Activated naive CD8-positive, alpha-beta T cell treated with anti-CD3 and anti-CD28 coated beads, Interleukin-2, amount 50 U/mL, for 16 hours (primary cell): ENCODE measurements at regions not wholly inside any gene's neighbourhood (a gene's known extent, or its start where the extent isn't known, plus 50 kb on each side); places are given as distances from the start of the nearest gene placed in this dataset.
"Not testable (repeated sequence)": the region's sequence is repeated elsewhere in the genome, so short reads cannot be mapped to it uniquely, and the experiment has no call there.

Source experiments
- DNase-seq: peaks from one replicate; pipeline ENCODE4 v3.0.0-alpha.2; 2020; ENCODE audit warnings: low read depth, low spot score

- no peak for DNase-seq
Measured at GRCh38 chr4:81375745-81376144, 96.0 kb downstream of the RASGEF1B start.

GRCh38 chr4:81369886-81370285 lies 101.8 kb downstream of the RASGEF1B start:
- DNase-seq: no peak

DNA sequence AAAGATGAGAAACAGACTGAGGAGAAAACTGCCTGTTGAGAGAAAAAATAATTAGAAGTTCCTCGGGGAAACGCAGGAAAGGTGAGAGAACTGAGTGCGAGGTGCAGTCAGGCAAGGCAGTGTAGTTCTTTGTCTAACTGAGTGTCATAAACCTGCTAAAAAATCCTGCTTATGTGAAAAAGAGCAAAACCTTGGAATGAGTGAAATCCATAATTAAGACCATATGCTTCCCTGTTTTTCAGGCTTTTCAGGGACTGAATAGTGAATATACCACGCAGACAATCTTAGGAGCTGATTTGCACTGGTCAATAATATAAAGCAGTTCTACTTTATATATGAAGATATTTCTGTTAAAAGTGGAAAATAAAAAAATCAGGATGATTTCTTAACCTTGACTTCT lies 104.9 kb downstream of the RASGEF1B start:
- DNase-seq: no peak

DNA sequence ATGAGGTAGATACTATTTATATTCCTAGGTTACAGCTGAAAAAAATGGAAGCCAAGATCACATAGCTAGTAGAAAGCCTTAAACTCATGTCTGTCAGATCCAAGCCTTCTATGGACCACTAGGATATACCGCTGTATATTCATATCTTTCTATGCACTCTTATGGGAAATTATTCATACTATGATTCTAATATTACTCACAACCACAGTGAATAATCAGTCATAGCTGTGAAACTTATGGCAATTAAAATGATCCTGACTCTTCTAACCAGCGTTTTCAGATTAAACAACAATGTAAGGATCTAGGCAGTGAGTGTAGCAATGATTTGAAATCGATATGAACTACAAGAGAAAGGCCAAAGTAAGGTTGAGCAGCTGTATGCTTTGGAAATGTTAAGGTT lies 111.0 kb downstream of the RASGEF1B start:
- no peak for DNase-seq

GRCh38 chr4:81359207-81359606 lies 112.5 kb downstream of the RASGEF1B start:
- no peak for DNase-seq

DNA sequence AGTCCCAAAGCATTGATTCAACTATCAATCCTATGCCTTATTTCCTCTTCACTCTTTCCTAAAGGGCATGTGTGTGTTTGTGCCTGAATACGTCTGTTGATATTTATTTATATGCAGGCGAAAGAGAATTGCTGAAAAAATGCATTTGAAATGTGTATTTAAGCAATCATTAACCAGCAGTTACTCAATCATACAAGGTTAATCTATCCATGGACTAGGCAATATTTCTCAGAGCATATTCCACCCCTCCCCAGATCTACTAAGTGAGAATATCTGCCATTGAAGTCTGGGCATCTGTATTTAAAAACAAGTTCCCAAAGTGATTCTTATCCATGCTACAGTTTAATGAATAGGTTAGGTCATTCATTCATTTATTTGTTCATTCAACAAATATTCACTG lies 113.6 kb downstream of the RASGEF1B start:
- no peak for DNase-seq

- no peak for DNase-seq
Measured at GRCh38 chr4:81356621-81357020, 115.1 kb downstream of the RASGEF1B start.

DNA sequence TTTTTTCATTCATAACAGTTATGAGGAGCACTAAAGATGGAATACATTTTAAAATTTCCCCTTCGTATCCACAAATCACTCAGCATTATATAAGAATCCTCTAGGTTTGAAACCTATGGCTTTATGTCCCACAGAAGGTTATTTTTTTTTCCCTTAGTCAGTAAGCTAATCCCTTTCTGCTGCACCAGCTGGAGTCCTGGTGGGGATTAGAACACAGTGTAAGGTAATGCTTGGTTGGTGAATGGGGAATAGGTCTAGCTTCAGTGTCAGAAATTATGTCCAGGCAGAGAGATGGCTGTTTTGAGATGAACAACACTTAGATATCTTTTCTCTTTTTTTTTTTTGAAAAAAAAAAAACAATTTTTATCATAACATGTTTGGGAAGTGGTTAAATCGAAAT lies 116.6 kb downstream of the RASGEF1B start:
- no peak for DNase-seq

- no peak for DNase-seq
Measured at GRCh38 chr4:81353861-81354260, 117.8 kb downstream of the RASGEF1B start.

GRCh38 chr4:81352446-81352835 lies 119.3 kb downstream of the RASGEF1B start:
- no peak for DNase-seq

DNA sequence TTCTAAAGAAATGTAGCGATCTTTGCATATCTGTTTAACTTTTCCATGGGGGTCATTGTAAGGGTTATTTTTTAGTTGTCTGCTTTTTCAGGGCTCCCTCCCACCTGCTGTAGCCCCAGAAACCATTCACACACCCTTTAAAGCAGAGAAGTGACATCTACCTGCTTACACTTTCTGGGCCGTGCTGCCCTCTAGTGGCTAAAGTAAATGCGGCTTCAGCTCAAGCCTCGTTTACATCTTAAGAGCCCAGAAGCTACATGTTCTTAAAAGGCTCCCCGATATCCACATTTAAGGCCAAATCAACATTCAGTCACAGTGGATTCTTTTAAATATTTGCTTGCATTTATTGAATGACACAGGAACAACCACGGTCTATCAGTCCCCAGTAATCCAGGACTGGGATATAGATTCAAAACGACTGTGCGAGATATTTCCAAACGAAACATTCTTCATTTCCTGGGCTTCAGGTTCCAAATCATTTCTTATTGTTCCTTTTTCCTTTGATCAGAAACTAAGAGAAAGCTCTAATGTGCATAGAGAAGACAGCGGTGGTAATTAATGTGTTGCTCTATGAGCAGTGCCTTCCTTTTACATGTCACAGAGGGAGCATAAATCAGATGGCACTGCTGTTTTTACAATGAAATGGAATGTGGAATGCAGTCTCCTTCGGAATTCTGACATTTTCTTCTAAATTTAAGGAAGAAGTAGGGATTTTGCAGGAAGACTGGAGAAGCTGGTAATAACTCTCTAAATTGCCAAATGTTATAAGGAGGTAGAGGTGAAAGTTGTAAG lies 119.9 kb downstream of the RASGEF1B start:
- DNase-seq: peak; percentile 19

GRCh38 chr4:81350040-81350439 lies 121.7 kb downstream of the RASGEF1B start:
- DNase-seq: no peak

DNA sequence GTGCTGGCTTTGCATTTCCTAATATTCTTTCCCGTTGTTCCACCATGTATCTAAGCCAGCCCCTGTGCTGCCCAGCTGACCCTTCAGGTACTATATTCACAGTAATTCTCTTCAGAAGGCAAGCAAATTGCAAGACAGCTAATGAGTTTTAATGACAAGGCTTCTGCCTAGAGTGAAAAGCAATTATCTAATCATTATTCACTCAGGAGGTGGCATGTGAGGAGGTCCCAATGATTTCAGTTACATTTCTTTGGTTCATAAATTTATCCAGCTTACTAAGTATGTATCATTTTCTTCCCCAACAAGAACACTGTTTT lies 123.0 kb downstream of the RASGEF1B start:
- DNase-seq: no peak

GRCh38 chr4:81348086-81348777 lies 123.5 kb downstream of the RASGEF1B start:
- DNase-seq: no peak

- no peak for DNase-seq
Measured at GRCh38 chr4:81346719-81347118, 125.0 kb downstream of the RASGEF1B start.

- DNase-seq: no peak
Measured at GRCh38 chr4:81343536-81343935, 128.2 kb downstream of the RASGEF1B start.

DNA sequence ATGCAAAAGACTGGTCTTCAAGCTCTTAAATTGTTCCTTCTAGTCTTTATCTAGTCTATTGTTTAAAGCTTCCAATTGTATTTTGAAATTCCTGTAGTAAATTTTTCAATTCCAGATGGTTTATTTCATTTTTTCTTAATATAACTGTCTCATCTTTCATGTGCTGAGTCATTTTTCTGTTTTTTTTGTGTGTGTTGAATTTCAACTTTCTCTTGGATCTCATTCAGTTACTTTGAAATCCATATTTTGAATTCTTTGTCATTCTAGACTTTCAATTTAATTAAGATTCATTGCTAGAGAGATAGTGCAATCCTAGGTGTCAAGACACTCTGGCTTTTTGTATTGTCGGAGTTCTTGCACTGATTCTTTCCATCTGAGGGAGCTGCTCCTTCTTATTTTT lies 128.0 kb upstream of the PRKG2 start:
- DNase-seq: no peak

- DNase-seq: no peak
Measured at GRCh38 chr4:81337211-81337610, 122.2 kb upstream of the PRKG2 start.

DNA sequence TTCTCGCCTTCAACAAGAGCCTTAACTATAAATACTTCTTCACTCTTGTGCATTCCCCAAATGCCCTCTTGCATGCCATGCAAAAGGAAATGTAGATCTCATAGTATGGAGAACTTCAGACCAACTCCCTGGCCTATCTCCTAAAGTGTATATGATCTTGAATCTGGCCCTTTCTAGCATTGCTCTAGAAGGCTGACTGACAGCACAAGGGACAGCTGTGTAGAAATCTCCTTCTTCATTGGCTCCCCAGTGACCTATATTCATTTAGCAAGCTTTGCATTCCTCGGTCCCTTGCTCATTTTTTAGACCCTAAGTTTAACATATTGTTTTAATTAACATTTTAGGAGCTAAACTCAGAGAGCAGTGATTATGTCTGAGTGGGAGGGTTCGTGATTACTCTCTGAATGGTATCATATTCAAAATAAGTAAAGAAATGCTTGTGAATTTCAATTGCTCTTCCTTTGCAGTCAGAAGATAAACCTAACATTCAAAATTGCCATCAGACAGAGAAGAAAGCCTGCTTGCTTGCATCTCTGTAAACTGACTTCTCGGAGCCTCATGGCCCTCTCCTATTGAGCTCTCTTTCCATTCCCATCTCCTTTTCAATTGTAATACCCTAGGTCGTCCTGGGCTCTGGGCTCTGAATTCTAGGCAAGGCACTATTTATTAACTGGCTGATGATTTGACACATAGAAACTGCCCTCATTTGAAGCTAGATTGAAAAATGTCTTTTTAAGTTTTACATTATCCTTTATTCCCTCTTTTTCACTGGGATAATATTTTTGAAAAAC lies 120.3 kb upstream of the PRKG2 start:
- DNase-seq: no peak

DNA sequence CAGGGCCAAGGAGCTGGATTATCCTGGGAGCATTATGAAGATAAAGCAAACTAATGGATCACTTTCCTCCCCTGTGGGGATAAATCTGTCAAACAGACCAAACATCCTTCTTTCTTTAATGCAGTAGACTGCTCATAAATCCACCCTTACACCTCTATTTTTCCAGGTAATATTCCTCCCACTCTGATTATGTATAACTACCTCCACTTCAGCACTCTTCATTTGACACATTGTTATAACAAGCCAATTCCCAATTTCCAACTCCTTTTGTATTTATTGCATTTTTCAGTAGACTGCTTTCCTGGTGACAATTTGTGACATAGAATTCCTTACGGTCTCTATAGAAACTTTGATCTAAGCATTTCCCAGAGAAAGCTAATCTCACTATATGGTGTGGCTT lies 115.0 kb upstream of the PRKG2 start:
- DNase-seq: no peak

- DNase-seq: no peak
Measured at GRCh38 chr4:81326581-81326980, 111.6 kb upstream of the PRKG2 start.

GRCh38 chr4:81324594-81324993 lies 109.6 kb upstream of the PRKG2 start:
- not testable (repeated sequence) for DNase-seq

DNA sequence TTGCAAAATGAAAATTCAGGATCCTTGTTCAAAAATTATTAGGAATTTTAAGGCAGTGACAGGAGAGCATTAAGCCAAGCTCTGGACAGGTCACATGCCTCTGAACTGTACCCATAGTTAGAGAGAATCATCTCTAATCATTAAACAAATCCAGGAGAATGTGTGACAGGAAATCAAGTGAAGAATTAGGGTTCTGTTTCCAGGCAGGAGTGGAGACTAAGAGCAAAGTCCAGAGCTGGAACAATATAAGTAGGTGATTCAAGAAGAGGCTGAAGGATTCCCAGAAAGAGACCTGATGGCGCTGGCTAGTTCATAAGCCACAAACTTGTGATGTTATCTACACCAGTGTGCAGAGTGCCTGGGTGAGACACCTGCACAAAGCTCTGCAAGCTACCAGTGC lies 104.6 kb upstream of the PRKG2 start:
- no peak for DNase-seq
